ENCODE measurements at regions not wholly inside any gene's neighbourhood (a gene's known extent, or its start where the extent isn't known, plus 50 kb on each side); places are given as distances from the start of the nearest gene placed in this dataset.

GRCh38 chr3:182118066-182118465 lies 406.3 kb downstream of the SOX2 start:
- Histone ChIP-seq H3K4me2 (peak overlapping the region; percentile 15; the same call in 1 of the 2 replicates), H4K20me1 (ENCODE audit: insufficient read depth) (no peaks in the 10 kb centered on the region), H3K36me3 (replicated peaks in 1 of 2; ENCODE audit: control insufficient read depth in 1 of 2, insufficient read depth in 2 of 2, low read length in 1 of 2) (no peaks in the 10 kb centered on the region), H3F3A (replicated peaks; ENCODE audit: insufficient read depth) (no peaks in the 10 kb centered on the region), H3K27ac (ENCODE audit: low read depth in 2 of 2, low read length in 1 of 2) (peak overlapping the region in 1 of 2 experiments; percentile 22; a peak in 2 of 4 replicates), H3K9me2 (no peaks in the 10 kb centered on the region), H3K9ac (no peak overlapping the region), H3K27me3 (ENCODE audit: insufficient read depth) (no peaks in the 10 kb centered on the region), H2AFZ (ENCODE audit: low read depth) (no peak overlapping the region), H3K4me1 (ENCODE audit: control insufficient read depth in 1 of 2, insufficient read depth in 2 of 2, low read depth in 1 of 2, low read length in 1 of 2) (peaks cover 0 to 5% of the 10 kb centered on the region in 2 experiments; a peak in 1 of 4 replicates), H3K4me3 (ENCODE audit: low read depth in 2 of 2, low read length in 1 of 2) (no peak overlapping the region), H3K79me2 (ENCODE audit: insufficient read depth) (no peaks in the 10 kb centered on the region), H3K9me3 (no peaks in the 10 kb centered on the region)
- ChIA-PET POLR2A (no interaction called here), CTCF (interaction anchor here (0.7 kb wide), 1 partner anchor 191 kb away, joined by 3 read pairs; no protein-coding TSS in a partner anchor)
- 62% methylated on average over 4 of the region's 4 CpGs for WGBS (ENCODE audit: low lambda C conversion rate)
- TF ChIP-seq MXI1 (IDR thresholded peaks at IDR 0.05; ENCODE audit: low read depth, low read length): no peak
- DNase-seq: no peak

GRCh38 chr3:182121401-182121800 lies 409.7 kb downstream of the SOX2 start:
- Histone ChIP-seq H3K4me1 (ENCODE audit: control insufficient read depth in 1 of 2, insufficient read depth in 2 of 2, low read depth in 1 of 2, low read length in 1 of 2) (peaks cover 0 to 5% of the 10 kb centered on the region in 2 experiments; a peak in 1 of 4 replicates), H3K9me2 (no peaks in the 10 kb centered on the region), H4K20me1 (ENCODE audit: insufficient read depth) (no peaks in the 10 kb centered on the region), H3K9ac (no peak overlapping the region), H2AFZ (ENCODE audit: low read depth) (no peak overlapping the region), H3F3A (replicated peaks; ENCODE audit: insufficient read depth) (no peaks in the 10 kb centered on the region), H3K79me2 (ENCODE audit: insufficient read depth) (no peaks in the 10 kb centered on the region), H3K4me2 (no peak overlapping the region), H3K27ac (ENCODE audit: low read depth in 2 of 2, low read length in 1 of 2) (no peak overlapping the region), H3K36me3 (replicated peaks in 1 of 2; ENCODE audit: control insufficient read depth in 1 of 2, insufficient read depth in 2 of 2, low read length in 1 of 2) (no peaks in the 10 kb centered on the region), H3K9me3 (no peaks in the 10 kb centered on the region), H3K4me3 (ENCODE audit: low read depth in 2 of 2, low read length in 1 of 2) (no peak overlapping the region), H3K27me3 (ENCODE audit: insufficient read depth) (no peaks in the 10 kb centered on the region)
- POLR2A ChIA-PET: no interaction called here
- CTCF ChIA-PET: interaction anchor here (0.8 to 1.6 kb wide), 3 partner anchors 9 to 842 kb away, joined by 3 to 4 read pairs (median 3); no protein-coding TSS in a partner anchor
- TF ChIP-seq FOSL2 (IDR thresholded peaks at IDR 0.05; ENCODE audit: borderline replicate concordance, low read depth) (no peak), GABPA (IDR thresholded peaks at IDR 0.05; ENCODE audit: low read depth) (no peak), NFIC (IDR thresholded peaks at IDR 0.05; ENCODE audit: borderline replicate concordance) (no peak), ZBTB33 (IDR thresholded peaks at IDR 0.05; ENCODE audit: borderline replicate concordance, low read depth) (no peak), SMC3 (IDR thresholded peaks at IDR 0.05; ENCODE audit: low read depth, low read length) (no peak), CHD2 (IDR thresholded peaks at IDR 0.05; ENCODE audit: low read length, partially characterized antibody) (no peak), TCF12 (IDR thresholded peaks at IDR 0.05) (no peak), CTCF (IDR thresholded peaks at IDR 0.05) (no peak), USF1 (IDR thresholded peaks at IDR 0.05; ENCODE audit: borderline replicate concordance, low read depth) (no peak), MAX (IDR thresholded peaks at IDR 0.05; ENCODE audit: low read depth) (no peak), TAF1 (IDR thresholded peaks at IDR 0.05; ENCODE audit: borderline replicate concordance, low read depth, low read length) (no peak), FOXM1 (IDR thresholded peaks at IDR 0.05; ENCODE audit: low read depth) (no peak), REST (IDR thresholded peaks at IDR 0.05; ENCODE audit: low read depth, low read length) (no peak), RXRA (IDR thresholded peaks at IDR 0.05; ENCODE audit: borderline replicate concordance, low read depth) (no peak)
- no peak for DNase-seq
- 68% methylated on average over 2 of the region's 2 CpGs for WGBS (ENCODE audit: low lambda C conversion rate)

All from SK-N-SH (cell line).